ENCODE measurements at regions not wholly inside any gene's neighbourhood (a gene's known extent, or its start where the extent isn't known, plus 50 kb on each side); places are given as distances from the start of the nearest gene placed in this dataset.

DNA sequence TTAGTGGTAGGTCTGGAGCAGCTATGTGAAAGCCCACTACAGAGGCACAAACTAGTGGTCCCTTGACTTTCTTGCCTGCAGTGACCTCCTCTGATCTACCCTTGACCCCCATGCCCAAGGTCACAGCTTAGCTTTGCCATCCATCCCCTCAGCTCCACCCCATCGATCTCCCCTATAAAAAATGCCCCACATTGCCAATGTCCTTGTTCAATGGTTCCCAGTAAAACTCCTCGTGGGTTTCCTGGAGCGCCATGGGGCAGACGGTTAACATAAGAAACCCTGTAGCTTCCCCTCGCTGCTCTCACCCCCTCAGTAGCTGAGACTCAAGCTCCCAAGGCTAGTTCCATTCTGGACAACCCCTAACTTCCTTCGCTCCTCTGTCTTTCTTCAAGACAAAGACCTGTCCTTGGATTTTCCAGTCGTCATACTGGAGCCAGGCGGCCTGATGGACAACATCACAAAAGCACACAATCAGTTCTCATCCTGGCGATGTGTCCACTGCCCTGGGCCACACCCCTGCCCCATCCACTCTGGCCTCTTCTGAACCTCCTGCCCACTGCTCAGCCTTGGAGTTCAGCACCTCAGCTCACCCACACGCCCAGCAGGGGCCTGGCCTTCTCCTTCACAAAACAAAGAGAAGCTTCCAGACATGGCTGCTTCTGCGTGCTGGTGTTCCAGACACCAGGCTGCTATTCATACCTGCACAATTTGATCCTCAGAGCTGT is 1429.3 kb downstream of the BRD1 start:
- DNase-seq (ENCODE audit: extremely low read depth, low read depth), result no peak
- TF ChIP-seq, protein P1, sequence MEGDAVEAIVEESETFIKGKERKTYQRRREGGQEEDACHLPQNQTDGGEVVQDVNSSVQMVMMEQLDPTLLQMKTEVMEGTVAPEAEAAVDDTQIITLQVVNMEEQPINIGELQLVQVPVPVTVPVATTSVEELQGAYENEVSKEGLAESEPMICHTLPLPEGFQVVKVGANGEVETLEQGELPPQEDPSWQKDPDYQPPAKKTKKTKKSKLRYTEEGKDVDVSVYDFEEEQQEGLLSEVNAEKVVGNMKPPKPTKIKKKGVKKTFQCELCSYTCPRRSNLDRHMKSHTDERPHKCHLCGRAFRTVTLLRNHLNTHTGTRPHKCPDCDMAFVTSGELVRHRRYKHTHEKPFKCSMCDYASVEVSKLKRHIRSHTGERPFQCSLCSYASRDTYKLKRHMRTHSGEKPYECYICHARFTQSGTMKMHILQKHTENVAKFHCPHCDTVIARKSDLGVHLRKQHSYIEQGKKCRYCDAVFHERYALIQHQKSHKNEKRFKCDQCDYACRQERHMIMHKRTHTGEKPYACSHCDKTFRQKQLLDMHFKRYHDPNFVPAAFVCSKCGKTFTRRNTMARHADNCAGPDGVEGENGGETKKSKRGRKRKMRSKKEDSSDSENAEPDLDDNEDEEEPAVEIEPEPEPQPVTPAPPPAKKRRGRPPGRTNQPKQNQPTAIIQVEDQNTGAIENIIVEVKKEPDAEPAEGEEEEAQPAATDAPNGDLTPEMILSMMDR (IDR thresholded peaks at IDR 0.05; ENCODE audit: low read depth, low read length), result no peak

DNA sequence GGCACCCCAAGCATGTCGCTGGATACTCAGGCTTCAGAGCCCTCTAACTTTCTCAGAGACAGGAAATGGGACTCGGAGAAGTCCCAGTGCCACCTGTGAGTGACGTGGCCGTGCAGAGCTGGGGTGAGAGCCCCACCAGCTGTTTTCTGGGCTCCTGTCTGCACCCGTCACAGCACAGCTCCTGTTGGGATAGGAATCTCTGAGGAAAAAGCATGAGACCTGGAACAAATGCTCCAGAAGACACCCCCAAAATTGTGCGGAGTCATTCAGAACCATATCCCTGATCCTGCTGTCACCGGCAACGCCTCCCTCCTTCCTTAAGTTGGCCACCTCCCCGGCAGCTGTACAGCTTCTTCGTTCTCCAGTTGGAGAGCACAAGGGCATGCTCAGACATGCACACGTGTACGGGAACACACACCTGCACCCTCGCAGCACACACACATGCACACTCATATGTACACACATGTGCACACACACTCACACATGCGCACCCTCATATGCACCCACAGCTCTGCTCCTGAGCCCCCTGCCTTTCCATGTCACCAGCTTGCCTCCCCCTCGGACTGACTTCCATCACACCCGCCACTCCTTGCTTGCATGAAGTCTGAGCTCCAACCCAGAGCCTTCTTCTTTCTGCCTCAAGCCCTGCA is 1430.0 kb downstream of the BRD1 start:
- TF ChIP-seq, protein P1 (IDR thresholded peaks at IDR 0.05; ENCODE audit: low read depth, low read length), result no peak
- DNase-seq (ENCODE audit: extremely low read depth, low read depth), result no peak

DNA sequence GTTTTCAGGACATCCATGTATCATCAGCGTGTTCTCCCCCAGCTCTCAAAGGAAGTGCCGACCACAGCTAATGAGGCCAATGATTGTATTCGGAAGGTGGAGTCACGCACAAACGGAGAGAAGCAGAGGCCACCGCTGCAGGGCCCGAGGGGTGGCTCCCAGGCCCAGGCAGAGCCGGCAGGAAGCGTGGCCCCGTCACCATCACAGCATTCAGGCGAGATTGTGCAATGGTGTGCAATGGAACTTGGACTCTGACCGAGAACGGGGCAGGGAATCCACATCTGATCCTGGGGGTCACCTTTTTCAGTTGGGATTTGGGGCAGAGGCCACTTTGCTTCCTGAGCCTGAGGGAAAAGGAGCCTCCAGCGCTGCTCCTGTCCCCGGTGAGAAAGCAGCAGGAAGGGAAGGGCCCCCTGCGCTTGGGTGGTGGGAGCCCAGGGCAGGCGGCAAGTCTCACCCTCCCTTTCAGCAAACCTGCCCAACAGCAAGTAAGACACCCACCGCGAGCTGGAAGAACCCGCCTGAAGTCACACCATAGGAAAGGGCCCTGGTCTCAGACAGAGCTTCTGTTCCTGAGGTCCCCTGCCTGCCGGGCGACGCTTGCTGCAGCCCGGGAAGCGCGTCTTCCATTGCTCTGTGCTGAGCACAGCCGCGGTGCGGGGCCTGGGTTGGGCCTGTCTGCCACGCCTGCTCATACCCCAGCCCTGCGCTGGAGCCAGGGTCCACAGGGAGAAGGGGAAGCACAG is 1430.7 kb downstream of the BRD1 start:
- DNase-seq (ENCODE audit: extremely low read depth, low read depth), result no peak
- TF ChIP-seq, protein P1 (IDR thresholded peaks at IDR 0.05; ENCODE audit: low read depth, low read length), result no peak

DNA sequence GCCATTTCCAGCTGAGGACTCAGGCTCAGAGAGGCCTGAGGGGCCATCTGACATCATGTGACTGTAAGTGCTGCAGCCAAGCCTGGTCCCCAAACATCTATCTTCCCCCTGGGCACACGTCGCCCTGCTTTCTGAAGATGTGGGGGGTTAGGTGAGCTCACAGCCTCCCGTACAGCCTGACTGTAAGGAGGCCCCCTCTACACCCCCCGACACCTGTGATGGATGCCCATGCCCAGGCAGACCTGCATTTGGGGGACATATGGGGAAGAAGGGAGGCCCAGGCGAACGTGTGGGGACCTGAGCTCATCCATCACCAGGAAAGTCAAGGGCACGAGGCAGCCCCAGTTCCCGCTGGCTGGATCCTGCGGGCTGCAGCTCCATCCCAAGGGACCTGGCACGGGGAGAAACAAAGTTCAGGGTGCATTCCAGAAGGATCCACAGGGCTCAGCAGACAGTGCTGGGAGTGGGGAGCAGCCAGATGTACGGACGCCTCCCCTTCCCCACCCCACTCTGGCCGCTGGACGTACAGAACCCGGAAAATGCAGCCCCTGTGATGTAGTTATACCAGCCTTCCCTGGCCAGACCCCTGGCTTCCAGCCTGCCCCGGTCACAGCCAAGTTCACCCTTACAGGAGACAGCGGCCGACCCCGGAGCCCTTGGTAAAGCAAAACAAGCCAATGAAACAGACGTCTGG is 1431.4 kb downstream of the BRD1 start:
- TF ChIP-seq, protein P1 (IDR thresholded peaks at IDR 0.05; ENCODE audit: low read depth, low read length), result no peak
- DNase-seq (ENCODE audit: extremely low read depth, low read depth), result no peak

DNA sequence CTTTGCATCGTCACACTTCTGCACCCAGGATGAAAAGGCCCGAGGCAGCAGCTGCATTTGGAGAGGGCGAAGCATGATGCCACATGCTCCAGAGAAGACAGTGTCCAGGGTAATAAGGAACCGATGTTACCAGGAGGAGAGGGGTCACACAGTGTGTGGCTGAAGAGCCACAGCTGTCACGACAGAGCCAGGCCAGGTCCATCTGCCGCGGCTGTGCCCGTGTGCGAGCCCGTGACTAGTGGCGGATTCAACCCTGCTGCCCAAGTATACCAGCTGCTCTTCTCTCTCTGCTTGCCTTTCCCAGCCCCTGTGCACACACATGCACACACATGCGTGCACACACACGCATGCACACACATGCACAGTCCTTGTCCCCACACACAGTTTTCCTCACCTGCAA is 1432.5 kb downstream of the BRD1 start:
- DNase-seq (ENCODE audit: extremely low read depth, low read depth), result no peak
- TF ChIP-seq, protein P1 (IDR thresholded peaks at IDR 0.05; ENCODE audit: low read depth, low read length), result no peak

DNA sequence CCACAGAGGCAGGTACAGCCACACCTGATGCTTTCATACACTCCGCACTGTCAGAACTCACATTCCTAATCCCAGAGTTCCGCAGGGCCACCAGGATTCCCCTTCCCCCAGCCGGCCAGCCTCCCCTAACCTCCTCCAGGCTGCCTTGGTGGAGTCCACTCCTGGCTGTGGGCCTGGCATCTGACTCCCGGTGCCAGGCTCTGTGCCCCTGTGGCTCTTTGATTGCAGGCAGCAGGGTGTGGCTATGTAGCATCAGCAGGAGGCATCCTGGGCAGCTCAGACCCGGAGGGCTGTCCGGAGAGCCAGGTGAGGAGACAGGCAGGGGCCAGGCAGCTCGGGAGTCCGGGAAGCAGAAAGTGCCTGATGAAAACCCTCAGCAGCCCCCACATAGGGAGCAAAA is 1432.9 kb downstream of the BRD1 start:
- TF ChIP-seq, protein P1 (IDR thresholded peaks at IDR 0.05; ENCODE audit: low read depth, low read length), result no peak
- DNase-seq (ENCODE audit: extremely low read depth, low read depth), result no peak
